ENCODE measurements at regions not wholly inside any gene's neighbourhood (a gene's known extent, or its start where the extent isn't known, plus 50 kb on each side); places are given as distances from the start of the nearest gene placed in this dataset.

GRCh38 chr6:18323935-18324705 is 59.8 kb upstream of the DEK start:
- Histone ChIP-seq H3K9me2 (ENCODE audit: insufficient read depth) (no peaks in the 10 kb centered on the region), H3K27me3 (ENCODE audit: insufficient read depth, low read depth) (no peaks in the 10 kb centered on the region), H3K9me3 (ENCODE audit: insufficient read depth, low read depth) (no peaks in the 10 kb centered on the region), H2AFZ (no peak overlapping the region), H3K4me3 (no peak overlapping the region), H3K27ac (no peak overlapping the region), H3K4me2 (no peak overlapping the region), H3K36me3 (ENCODE audit: low read depth) (no peaks in the 10 kb centered on the region), H3F3A (ENCODE audit: insufficient read depth, low read depth) (no peaks in the 10 kb centered on the region), H3K4me1 (replicated peaks; ENCODE audit: insufficient read depth) (no peaks in the 10 kb centered on the region), H4K20me1 (ENCODE audit: insufficient read depth) (no peaks in the 10 kb centered on the region), H3K79me2 (ENCODE audit: low read depth) (no peaks in the 10 kb centered on the region)
- ChIA-PET CTCF (interaction anchor here (0.5 to 1.3 kb wide), 6 partner anchors 11 to 321 kb away, joined by 3 to 10 read pairs (median 6); partner anchors contain the start of gene RNF144B), POLR2A (ENCODE audit: unreplicated experiment) (no interaction called here)
- no TSS peak for BruUV-seq (replicated peaks)
- TF ChIP-seq CTCF (conservative IDR thresholded peaks at IDR 0.05) (peak; percentile 85), EZH2 (IDR thresholded peaks at IDR 0.05; ENCODE audit: low read depth) (no peak)
- intact Hi-C loops (cut with micrococcal nuclease; ENCODE audit: unreplicated experiment): loop anchor here (1.0 to 10.0 kb wide), 4 partner anchors 59 to 180 kb away; partner anchors contain the start of genes DEK, KDM1B, RNF144B and TPMT
- peak; percentile 27 to 51 for DNase-seq

- H3F3A ChIP-seq (ENCODE audit: insufficient read depth, low read depth): no peaks in the 10 kb centered on the region
- H3K27ac ChIP-seq: no peak overlapping the region
- no peaks in the 10 kb centered on the region for H3K36me3 ChIP-seq (ENCODE audit: low read depth)
- intact Hi-C loops (cut with micrococcal nuclease; ENCODE audit: unreplicated experiment): no loop called here
- H3K9me3 ChIP-seq (ENCODE audit: insufficient read depth, low read depth): no peaks in the 10 kb centered on the region
- POLR2A ChIA-PET (ENCODE audit: unreplicated experiment): no interaction called here
- H3K4me3 ChIP-seq: no peak overlapping the region
- no peaks in the 10 kb centered on the region for H3K27me3 ChIP-seq (ENCODE audit: insufficient read depth, low read depth)
- H3K4me1 ChIP-seq (replicated peaks; ENCODE audit: insufficient read depth): no peaks in the 10 kb centered on the region
- no peaks in the 10 kb centered on the region for H3K79me2 ChIP-seq (ENCODE audit: low read depth)
- no peaks in the 10 kb centered on the region for H4K20me1 ChIP-seq (ENCODE audit: insufficient read depth)
- no TSS peak for BruUV-seq (replicated peaks)
- H2AFZ ChIP-seq: no peak overlapping the region
- H3K9me2 ChIP-seq (ENCODE audit: insufficient read depth): no peaks in the 10 kb centered on the region
- H3K4me2 ChIP-seq: no peak overlapping the region
- no peak for DNase-seq
- TF ChIP-seq EZH2 (IDR thresholded peaks at IDR 0.05; ENCODE audit: low read depth): no peak
- no peak for TF ChIP-seq CTCF (conservative IDR thresholded peaks at IDR 0.05)
- CTCF ChIA-PET: no interaction called here
Observed at GRCh38 chr6:18317850-18318249, 53.5 kb upstream of the DEK start.

GRCh38 chr6:18314317-18314997 is 50.1 kb upstream of the DEK start:
- Histone ChIP-seq H3K9me2 (ENCODE audit: insufficient read depth) (no peaks in the 10 kb centered on the region), H2AFZ (no peak overlapping the region), H3K4me1 (replicated peaks; ENCODE audit: insufficient read depth) (no peaks in the 10 kb centered on the region), H3K4me3 (no peak overlapping the region), H3K79me2 (ENCODE audit: low read depth) (no peaks in the 10 kb centered on the region), H3K4me2 (no peak overlapping the region), H3K27me3 (ENCODE audit: insufficient read depth, low read depth) (no peaks in the 10 kb centered on the region), H3K36me3 (ENCODE audit: low read depth) (no peaks in the 10 kb centered on the region), H3K27ac (no peak overlapping the region), H3K9me3 (ENCODE audit: insufficient read depth, low read depth) (no peaks in the 10 kb centered on the region; the same call in 1 of the 2 replicates), H4K20me1 (ENCODE audit: insufficient read depth) (no peaks in the 10 kb centered on the region), H3F3A (ENCODE audit: insufficient read depth, low read depth) (no peaks in the 10 kb centered on the region)
- CTCF ChIA-PET: no interaction called here
- POLR2A ChIA-PET (ENCODE audit: unreplicated experiment): no interaction called here
- DNase-seq: no peak
- BruUV-seq (replicated peaks): no TSS peak
- TF ChIP-seq EZH2 (IDR thresholded peaks at IDR 0.05; ENCODE audit: low read depth) (no peak), CTCF (conservative IDR thresholded peaks at IDR 0.05) (no peak)
- intact Hi-C loops (cut with micrococcal nuclease; ENCODE audit: unreplicated experiment): no loop called here
